Keratinocyte (primary cell): ENCODE measurements at regions not wholly inside any gene's neighbourhood (a gene's known extent, or its start where the extent isn't known, plus 50 kb on each side); places are given as distances from the start of the nearest gene placed in this dataset.

ENCODE experiments used
- DNase-seq: peaks from one replicate; pipeline ENCODE4 v3.0.0-alpha.2; 2011; ENCODE audit warnings: low read depth, missing footprints, low spot score
- FAIRE-seq: peaks from 2 replicates; lab custom pipeline; 2011; peaks lifted over from hg19 to GRCh38; lab: Jason Lieb, UNC
- H2AFZ ChIP-seq: 2 replicates; pipeline ENCODE4 v1.6.0; 2012; ENCODE audit warnings: low read length, control low read depth, inconsistent platforms; ENCODE audit not compliant: control insufficient read depth
- H3K27ac ChIP-seq: 2 replicates; pipeline ENCODE4 v1.5.1; 2011; ENCODE audit warnings: low read length; ENCODE audit not compliant: control insufficient read depth, insufficient read depth
- H3K27me3 ChIP-seq: 3 replicates; pipeline ENCODE4 v1.6.0; 2011; ENCODE audit warnings: low read length; ENCODE audit not compliant: control insufficient read depth, insufficient read depth; ENCODE audit errors: extremely low read depth
- H3K36me3 ChIP-seq, 2 experiments: 2 replicates in 1 of 2; 3 replicates in 1 of 2; pipeline ENCODE4 v1.5.1; 2011; ENCODE audit warnings: low read length in 2 of 2, mild to moderate bottlenecking in 1 of 2; ENCODE audit not compliant: control insufficient read depth in 2 of 2, insufficient read depth in 2 of 2; ENCODE audit errors: extremely low read depth in 1 of 2
- H3K4me1 ChIP-seq: 3 replicates; pipeline ENCODE4 v1.5.1; 2011; ENCODE audit warnings: low read length; ENCODE audit not compliant: control insufficient read depth, insufficient read depth; ENCODE audit errors: extremely low read depth
- H3K4me2 ChIP-seq: 3 replicates; pipeline ENCODE4 v1.6.0; 2011; ENCODE audit warnings: low read depth, low read length; ENCODE audit not compliant: control insufficient read depth, insufficient read depth; ENCODE audit errors: extremely low read depth
- H3K4me3 ChIP-seq, 3 experiments: fragments of 200-600 bp in 1 of 3; sonication (generic) in 1 of 3; 2 replicates in 2 of 3; 3 replicates in 1 of 3; pipeline ENCODE4 v1.5.1; 2011 to 2016; ENCODE audit warnings: low read length in 3 of 3, mild to moderate bottlenecking in 3 of 3, control low read depth in 2 of 3, inconsistent platforms in 1 of 3, low read depth in 1 of 3, mixed read lengths in 1 of 3, mixed run types in 1 of 3, moderate library complexity in 1 of 3; ENCODE audit not compliant: control insufficient read depth in 2 of 3, insufficient read depth in 2 of 3; ENCODE audit errors: extremely low read depth in 1 of 3
- H3K79me2 ChIP-seq: 2 replicates; pipeline ENCODE4 v1.6.0; 2012; ENCODE audit warnings: low read length; ENCODE audit not compliant: control insufficient read depth, insufficient read depth
- H3K9ac ChIP-seq: 3 replicates; pipeline ENCODE4 v1.6.0; 2011; ENCODE audit warnings: low read length; ENCODE audit not compliant: control insufficient read depth, insufficient read depth; ENCODE audit errors: extremely low read depth
- H3K9me1 ChIP-seq: 3 replicates; pipeline ENCODE4 v1.6.0; 2011; ENCODE audit warnings: low read length; ENCODE audit not compliant: control insufficient read depth, insufficient read depth; ENCODE audit errors: extremely low read depth
- H3K9me3 ChIP-seq: 2 replicates; pipeline ENCODE4 v1.5.1; 2012; ENCODE audit warnings: low read depth, low read length; ENCODE audit not compliant: control insufficient read depth
- H4K20me1 ChIP-seq: 3 replicates; pipeline ENCODE4 v1.6.0; 2011; ENCODE audit warnings: low read length; ENCODE audit not compliant: control insufficient read depth, insufficient read depth; ENCODE audit errors: extremely low read depth
- EZH2 ChIP-seq: IDR thresholded peaks from one replicate; pipeline ENCODE4 v1.6.1; 2012; ENCODE audit warnings: inconsistent platforms, mild to moderate bottlenecking, low read length, moderate library complexity
- dilution Hi-C: fragments of 300-500 bp; cut with MboI; formaldehyde crosslinking; loops from one replicate; pipeline ENCODE4 v1.7.0; 2020; ENCODE audit warnings: low sequenced_read_pairs; ENCODE audit not compliant: extremely low pct_ligation_motif_present
- TF ChIP-seq, protein P1 (sequence below), 3 experiments: IDR thresholded peaks in 1 of 3; conservative IDR thresholded peaks in 1 of 3; optimal IDR thresholded peaks in 1 of 3; 2 replicates in 2 of 3; 3 replicates in 1 of 3; pipeline versions ENCODE3 to v1.5.1; 2011; ENCODE audit warnings: low read length in 3 of 3, mild to moderate bottlenecking in 3 of 3, moderate library complexity in 2 of 3, control low read depth in 1 of 3, inconsistent platforms in 1 of 3; ENCODE audit not compliant: insufficient read depth in 2 of 3; ENCODE audit errors: extremely low read depth in 1 of 3

- dilution Hi-C loops = no loop called here
- no peaks in the 10 kb centered on the region for H3K9me1 ChIP-seq
- H3K27ac ChIP-seq = no peak overlapping the region
- no peak for TF ChIP-seq EZH2
- TF ChIP-seq, protein P1, sequence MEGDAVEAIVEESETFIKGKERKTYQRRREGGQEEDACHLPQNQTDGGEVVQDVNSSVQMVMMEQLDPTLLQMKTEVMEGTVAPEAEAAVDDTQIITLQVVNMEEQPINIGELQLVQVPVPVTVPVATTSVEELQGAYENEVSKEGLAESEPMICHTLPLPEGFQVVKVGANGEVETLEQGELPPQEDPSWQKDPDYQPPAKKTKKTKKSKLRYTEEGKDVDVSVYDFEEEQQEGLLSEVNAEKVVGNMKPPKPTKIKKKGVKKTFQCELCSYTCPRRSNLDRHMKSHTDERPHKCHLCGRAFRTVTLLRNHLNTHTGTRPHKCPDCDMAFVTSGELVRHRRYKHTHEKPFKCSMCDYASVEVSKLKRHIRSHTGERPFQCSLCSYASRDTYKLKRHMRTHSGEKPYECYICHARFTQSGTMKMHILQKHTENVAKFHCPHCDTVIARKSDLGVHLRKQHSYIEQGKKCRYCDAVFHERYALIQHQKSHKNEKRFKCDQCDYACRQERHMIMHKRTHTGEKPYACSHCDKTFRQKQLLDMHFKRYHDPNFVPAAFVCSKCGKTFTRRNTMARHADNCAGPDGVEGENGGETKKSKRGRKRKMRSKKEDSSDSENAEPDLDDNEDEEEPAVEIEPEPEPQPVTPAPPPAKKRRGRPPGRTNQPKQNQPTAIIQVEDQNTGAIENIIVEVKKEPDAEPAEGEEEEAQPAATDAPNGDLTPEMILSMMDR (optimal IDR thresholded peaks at IDR 0.05 in 1 of 3, IDR thresholded peaks at IDR 0.05 in 1 of 3, conservative IDR thresholded peaks at IDR 0.05 in 1 of 3; ENCODE audit: extremely low read depth in 1 of 3, insufficient read depth in 2 of 3, low read length in 3 of 3) = no peak
- H3K4me3 ChIP-seq = no peak overlapping the region
- DNase-seq (no peak), FAIRE-seq (no peak)
- H3K9me3 ChIP-seq = no peaks in the 10 kb centered on the region
- no peaks in the 10 kb centered on the region for H3K27me3 ChIP-seq
- H3K4me2 ChIP-seq = no peak overlapping the region
- H3K36me3 ChIP-seq = no peaks in the 10 kb centered on the region
- no peaks in the 10 kb centered on the region for H3K79me2 ChIP-seq
- H3K4me1 ChIP-seq = peaks cover 15% of the 10 kb centered on the region
- H3K9ac ChIP-seq = no peak overlapping the region
- H2AFZ ChIP-seq = no peak overlapping the region
- H4K20me1 ChIP-seq = no peaks in the 10 kb centered on the region
Observed at GRCh38 chr4:141849367-141849766, 213.0 kb downstream of the IL15 start.

- no peak for DNase-seq
- no peaks in the 10 kb centered on the region for H3K36me3 ChIP-seq
- H3K4me2 ChIP-seq = no peak overlapping the region
- H3K79me2 ChIP-seq = no peaks in the 10 kb centered on the region
- H3K9ac ChIP-seq = no peak overlapping the region
- H3K4me1 ChIP-seq = peaks cover 15% of the 10 kb centered on the region
- no peaks in the 10 kb centered on the region for H3K27me3 ChIP-seq
- no peak overlapping the region for H3K4me3 ChIP-seq
- no peaks in the 10 kb centered on the region for H3K9me3 ChIP-seq
- dilution Hi-C loops = no loop called here
- H2AFZ ChIP-seq = no peak overlapping the region
- H3K9me1 ChIP-seq = no peaks in the 10 kb centered on the region
- TF ChIP-seq EZH2 = no peak
- TF ChIP-seq, protein P1 (optimal IDR thresholded peaks at IDR 0.05 in 1 of 3, IDR thresholded peaks at IDR 0.05 in 1 of 3, conservative IDR thresholded peaks at IDR 0.05 in 1 of 3; ENCODE audit: extremely low read depth in 1 of 3, insufficient read depth in 2 of 3, low read length in 3 of 3) = no peak
- H4K20me1 ChIP-seq = no peaks in the 10 kb centered on the region
- no peak overlapping the region for H3K27ac ChIP-seq
- no peak for FAIRE-seq
Observed at GRCh38 chr4:141849778-141850177, 213.4 kb downstream of the IL15 start.
